CD4-positive, alpha-beta T cell treated with Interferon gamma for 1 hour (primary cell): ENCODE measurements at regions not wholly inside any gene's neighbourhood (a gene's known extent, or its start where the extent isn't known, plus 50 kb on each side); places are given as distances from the start of the nearest gene placed in this dataset.
"Not testable (repeated sequence)": the region's sequence is repeated elsewhere in the genome, so short reads cannot be mapped to it uniquely, and the experiment has no call there.

ENCODE experiments used
- DNase-seq: peaks from one replicate; pipeline ENCODE4 v3.0.0-alpha.2; 2020

DNA sequence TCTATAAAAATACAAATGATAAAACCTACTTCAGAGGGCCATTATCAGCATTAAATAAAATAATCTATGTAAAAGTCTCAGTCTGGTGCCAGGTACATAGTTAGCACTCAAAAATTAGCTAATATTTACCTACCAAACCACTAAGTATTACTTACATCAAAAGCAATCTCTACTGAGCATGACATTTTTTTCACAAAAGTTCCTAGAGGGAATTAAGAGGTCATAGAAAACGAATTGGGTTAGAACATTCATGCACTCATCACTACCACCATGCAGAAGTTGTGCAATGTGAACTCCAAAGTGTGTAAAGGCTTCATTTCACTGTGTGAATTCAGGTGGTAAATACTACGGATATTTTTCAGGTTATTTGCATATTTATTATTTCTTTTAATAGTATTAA lies 209.5 kb upstream of the FGF13 start:
- no peak for DNase-seq

DNA sequence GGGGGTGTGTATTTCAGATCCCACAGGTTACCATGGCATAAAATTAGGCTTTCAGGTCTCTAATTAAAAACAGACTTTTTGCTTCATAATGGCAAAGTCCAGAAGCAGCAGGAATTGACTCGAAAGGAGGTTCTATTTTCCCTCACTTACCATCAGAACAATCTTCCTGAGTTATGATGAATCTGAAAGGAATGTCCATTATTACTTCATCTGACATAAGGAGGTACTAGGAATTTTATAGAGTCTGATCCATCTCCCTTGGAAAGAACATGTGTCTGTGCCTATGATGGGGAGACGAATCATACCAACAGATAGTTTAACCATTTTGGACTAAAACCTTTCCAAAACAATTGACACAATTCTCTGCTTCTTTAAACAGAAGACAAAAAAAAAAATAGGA lies 206.3 kb upstream of the FGF13 start:
- no peak for DNase-seq

DNA sequence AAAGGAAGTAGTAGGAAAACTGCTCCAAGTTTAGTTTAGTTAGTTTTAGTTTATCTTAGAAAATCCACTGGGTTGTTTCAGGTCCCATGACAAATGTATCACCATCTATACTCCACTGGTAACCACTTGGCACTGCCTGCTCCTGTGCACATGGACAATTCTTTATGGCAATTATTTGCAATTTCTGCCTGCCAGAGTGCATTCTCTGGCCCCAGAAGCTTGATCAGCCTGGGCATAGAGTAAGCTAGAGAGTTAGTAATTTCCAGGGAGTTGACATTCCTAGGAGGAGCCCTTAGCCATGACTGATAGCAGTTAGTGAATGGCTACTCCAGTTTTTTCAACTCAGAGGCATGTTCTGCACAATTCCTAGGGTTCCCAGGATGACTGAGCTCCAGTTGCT lies 203.2 kb upstream of the FGF13 start:
- no peak for DNase-seq

DNA sequence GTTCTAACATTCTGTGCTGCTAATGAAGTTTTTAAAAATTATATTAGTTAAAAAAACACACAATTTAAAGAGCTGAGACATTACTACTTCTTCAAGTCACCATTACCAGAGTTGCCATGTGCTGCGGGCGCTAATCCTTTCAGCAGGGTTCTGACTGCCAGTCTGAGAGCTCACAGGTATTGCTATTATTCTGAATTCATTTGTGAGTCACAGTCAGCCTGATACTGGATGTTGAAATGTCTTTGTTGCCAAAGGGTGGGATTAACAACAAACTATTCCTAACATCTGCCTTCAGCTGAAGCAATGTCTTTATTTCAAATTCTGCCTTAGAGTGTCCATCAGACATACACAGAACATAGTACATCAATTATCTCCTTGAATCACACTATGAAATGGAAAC lies 197.1 kb upstream of the FGF13 start:
- no peak for DNase-seq

DNA sequence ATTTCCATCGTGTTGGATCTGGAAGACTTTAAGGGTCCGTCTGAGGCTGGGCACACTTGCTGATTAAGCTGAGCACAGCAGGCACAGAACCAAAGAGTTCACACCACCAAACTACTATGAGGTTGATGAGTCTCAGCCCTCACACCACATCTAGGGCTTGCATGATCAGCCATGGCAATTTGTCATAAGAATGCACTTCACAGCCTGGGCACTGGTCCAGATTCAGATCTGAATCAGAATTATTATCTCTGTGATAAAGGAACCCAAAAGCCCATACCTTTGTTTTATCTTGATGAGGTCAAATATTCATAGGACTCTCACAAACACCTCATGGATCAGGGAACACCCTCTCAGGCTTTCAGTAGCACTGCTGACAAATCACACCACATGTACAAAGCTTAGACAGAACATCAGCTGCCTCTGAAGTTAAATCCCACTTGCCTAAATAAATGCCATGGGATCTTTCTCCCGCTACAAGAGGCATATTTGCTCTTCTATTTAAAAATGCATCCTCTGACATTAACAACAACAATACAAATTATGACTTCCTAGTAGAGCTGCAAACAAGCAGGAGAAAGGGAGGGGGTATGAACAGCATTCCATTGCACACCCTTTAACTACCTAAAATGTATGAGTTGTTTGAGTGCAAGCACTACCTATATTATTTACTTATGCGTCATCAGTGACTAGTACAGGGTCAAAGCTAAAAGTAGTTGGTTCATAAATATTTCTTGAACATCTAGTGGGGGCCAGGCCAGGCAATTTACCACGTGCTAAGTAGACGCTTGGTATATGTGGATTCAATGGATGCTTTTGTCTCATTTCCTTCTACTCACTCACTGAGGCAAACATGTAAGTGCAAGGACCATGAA lies 186.3 kb upstream of the FGF13 start:
- DNase-seq, result no peak

DNA sequence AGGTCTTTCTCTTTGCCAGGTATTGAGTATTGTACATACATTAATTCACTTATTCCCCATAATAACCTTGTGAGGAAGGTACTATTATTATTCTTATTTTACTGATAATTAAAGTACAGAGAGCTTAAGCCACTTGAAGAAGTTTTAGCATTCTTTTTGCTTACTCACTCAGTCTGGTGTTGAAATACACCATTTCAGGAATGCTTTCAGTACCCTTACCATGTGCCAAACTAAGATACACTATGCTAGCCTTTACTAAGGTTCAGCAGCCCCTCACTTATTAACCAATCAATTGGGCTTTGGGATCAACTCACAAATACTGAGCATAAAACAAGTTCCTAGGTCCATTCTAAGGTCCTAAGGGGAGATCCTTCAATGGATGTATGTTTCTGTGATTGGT lies 179.0 kb upstream of the FGF13 start:
- no peak for DNase-seq

DNA sequence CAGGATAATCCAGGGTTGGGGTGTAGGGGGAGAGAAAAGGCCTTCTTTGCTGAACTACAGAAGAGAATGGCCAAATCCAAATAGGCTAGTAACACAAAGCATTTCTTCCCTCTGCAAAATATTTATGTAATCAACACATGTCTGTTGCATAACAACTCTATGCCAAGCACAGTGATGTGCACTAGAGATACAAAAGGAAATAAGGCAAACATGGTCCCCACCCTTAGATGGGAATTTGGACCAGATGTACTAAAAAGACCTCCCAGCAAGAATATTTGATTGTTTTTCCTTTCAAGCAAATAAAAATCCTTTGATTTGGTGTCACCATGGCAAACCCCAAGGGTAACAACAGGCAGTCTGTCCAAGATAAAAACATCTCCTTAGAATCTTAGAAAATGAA lies 177.6 kb upstream of the FGF13 start:
- DNase-seq, result no peak

DNA sequence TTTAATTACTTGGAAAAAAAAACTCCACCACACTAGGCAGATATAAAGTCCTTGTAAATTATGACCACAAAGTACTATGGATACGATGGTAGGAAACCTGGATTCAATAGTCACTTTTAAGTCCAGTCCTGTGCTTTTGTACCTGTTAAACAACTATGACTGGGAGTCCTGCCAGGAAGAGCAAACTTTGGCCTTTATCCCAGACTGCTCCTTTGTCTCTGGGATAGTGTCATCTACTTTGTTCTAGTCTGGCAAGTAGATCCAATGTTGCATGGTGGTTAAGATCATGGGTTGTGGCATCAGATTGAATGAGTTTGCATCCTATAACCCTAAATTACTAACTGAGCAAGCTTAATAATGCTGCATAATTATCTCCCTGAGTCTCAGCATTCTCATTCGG lies 175.3 kb upstream of the FGF13 start:
- no peak for DNase-seq

DNA sequence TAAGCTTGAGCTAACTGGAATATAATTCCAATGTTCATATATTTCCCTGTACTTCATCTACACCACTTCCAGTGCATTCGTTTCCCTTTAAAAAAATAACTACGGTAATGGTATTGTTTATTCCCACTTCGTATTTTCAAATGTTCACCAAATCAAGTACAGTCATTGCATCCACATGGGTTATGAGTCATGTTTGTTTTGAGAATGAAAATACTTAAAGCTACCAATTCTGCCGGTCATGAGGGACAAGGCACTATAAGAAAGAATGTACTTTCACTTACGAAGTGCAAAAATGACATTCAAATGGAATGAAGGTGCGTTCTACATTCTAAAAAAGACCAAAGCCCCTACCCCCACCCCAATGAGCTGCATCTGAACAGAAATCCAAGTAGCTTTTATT lies 174.4 kb upstream of the FGF13 start:
- DNase-seq, result no peak

DNA sequence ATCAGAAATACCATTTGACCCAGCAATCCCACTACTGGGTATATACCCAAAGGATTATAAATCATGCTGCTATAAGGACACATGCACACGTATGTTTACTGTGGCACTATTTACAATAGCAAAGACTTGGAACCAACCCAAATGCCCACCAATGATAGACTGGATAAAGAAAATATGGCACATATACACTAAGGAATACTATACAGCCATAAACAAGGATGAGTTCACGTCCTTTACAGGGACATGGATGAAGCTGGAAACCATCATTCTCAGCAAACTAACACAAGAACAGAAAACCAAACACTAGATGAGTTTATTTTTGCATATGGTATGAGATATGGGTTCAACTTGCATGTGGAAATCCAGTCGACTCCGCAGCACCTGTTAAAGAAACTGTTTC lies 168.8 kb upstream of the FGF13 start:
- not testable (repeated sequence) for DNase-seq

DNA sequence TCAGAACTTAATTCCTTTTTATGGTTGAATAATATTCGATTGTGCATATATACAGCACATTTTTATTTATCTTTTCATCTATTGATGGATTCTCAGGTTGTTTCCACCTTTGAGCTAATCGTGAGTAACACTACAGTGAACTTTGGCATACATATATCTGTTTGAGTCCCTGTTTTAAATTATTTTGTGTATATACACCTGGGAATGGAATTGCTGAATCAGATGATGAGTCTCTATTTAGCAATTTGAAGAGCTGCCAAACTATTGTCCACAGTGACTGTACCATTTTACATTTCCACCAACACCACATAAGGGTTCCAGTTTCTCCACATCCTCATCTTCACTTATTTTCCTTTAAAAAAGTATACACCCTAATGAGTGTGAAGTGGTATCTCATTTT lies 166.2 kb upstream of the FGF13 start:
- DNase-seq, result no peak

DNA sequence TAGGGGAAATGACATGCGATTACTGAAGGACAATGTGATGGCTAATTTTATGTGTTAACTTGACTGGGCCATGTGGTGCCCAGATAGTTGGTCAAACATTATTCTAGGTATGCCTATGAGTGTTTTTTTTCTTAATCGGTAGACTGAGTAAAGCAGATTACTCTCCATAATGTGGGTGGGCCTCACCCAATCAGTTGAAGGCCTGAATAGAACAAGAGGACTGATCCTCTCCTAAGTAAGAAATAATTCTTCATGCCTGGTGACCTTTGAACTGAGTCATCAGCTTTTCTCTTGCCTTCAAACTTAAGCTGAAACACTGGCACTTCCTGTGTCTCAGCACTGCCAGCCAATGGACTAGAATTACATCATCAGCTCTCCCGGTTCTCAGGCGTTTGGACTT lies 164.0 kb upstream of the FGF13 start:
- DNase-seq, result no peak

DNA sequence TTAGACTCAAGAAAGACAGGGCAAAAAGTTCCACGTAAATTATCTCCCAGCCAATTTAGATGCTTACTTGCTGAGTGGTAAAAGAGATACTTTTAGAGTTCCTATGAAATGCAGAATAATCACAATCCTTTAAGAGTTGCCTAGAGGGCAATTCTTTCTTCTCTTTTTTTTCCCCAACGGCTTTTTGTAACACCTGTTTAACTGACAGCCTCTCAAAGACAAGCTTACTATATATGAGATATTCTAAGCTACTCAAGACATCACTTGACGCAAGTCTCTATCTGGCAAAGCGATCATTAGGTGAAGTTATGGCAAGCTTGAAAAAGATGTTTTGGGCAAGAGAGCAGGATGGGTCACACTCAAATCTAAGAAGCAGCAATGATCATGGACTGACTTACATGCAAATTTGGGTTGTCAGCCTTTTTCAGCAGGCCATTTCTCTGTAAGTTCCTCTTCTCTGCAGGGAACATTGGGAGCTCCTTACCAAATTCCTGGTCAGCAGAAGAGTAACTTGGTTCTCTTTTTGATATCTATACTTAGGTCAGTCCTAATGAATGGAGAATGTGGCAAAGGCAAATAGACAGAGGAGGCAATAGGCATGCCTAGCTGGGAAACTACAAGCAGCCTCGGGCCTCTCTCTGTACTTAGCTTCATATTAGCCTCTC lies 162.9 kb upstream of the FGF13 start:
- no peak for DNase-seq

DNA sequence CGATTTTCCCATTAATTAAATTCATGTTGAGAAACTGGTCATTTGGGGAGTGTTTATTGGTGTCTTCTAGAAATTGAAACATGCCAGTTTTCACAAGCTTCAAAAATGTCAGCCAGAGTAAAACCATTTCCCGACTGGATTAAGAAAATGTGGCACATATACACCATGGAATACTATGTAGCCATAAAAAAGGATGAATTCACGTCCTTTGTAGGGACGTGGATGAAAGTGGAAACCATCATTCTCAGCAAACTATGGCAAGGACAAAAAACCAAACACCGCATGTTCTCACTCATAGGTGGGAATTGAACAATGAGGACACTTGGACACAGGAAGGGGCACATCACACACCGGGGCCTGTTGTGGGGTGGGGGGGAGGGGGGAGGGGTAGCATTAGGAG lies 162.1 kb upstream of the FGF13 start:
- DNase-seq, result not testable (repeated sequence)

DNA sequence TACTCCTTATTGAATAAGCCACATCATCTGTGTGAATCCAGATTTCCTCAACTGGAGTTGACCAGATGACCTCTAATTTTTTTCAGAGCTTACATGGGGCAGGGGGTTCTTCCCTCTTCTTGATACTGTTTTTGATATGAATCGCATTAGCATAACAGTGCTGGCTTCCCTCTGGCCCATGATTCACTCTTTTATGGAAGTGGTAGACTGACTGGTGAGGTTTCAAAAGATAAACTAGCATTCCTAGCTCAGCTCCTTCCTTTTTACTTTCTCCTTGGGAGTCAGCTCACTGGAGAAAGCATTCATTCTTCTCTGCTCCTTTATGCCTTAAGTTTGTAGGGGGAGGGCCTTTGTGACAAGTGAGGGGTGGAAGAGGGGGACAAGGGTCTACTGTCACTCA lies 161.0 kb upstream of the FGF13 start:
- no peak for DNase-seq

DNA sequence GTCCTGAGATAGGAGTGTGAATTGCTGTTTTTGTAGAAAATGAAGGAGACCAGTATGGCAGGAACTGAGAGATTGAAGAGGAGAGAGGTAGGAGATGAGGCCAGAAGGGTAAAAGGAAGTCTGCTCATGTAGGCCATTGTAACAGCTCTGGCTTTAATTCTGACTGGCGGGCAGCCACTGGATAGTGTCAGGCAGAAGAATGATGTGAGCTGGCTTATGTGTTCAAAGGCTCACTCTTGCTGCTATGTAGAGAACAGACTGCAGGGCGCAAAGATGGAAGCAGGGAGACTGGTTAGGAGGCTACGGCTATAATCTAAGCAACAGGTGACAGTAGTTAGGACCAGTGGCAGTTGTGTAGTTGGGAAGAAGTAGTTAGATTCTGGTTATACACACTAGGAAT lies 160.2 kb upstream of the FGF13 start:
- DNase-seq, result no peak

DNA sequence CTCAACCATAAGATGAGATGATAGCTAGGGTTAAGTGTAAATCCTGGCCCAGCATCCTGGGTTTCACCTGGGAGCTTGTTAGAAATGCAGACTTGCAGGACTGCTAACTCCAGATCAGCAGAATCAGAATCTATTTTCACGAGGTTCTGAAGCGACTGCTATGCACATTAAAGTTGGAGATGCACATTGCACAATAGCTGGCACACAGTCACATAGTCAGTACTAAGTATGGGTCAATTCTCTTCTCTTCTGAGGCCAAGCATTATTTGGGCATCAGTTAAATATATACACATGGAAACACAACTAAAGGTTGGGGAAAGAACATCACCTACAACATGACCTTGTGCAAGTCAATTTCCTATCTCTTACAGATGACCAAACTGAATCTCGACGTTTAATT lies 155.1 kb upstream of the FGF13 start:
- no peak for DNase-seq

DNA sequence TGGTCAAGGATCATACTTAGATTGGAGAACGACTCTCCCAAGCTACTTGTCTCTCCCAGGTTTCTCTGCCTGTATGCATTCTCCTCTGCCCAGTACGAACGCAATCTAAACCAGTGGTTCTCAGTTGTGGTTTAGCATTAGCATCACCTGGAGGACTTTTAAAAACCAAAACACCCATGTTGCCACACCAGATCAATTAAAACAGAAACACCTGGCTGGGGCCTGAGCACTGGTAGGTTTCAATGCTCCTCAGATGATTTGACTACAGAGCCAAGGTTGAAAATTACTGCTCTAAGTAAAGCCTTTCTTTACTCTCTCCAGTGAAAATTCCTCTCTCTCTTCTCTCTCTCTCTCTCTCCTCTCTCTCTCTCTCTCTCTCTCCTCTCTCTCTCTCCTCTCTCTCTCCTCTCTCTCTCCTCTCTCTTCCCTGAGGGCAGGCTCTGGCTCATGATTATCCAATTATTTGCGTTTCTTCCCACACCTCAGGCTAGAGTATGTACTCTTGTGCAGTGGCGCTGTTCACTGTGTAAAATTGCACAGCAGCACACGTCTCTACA lies 153.7 kb upstream of the FGF13 start:
- DNase-seq, result no peak

DNA sequence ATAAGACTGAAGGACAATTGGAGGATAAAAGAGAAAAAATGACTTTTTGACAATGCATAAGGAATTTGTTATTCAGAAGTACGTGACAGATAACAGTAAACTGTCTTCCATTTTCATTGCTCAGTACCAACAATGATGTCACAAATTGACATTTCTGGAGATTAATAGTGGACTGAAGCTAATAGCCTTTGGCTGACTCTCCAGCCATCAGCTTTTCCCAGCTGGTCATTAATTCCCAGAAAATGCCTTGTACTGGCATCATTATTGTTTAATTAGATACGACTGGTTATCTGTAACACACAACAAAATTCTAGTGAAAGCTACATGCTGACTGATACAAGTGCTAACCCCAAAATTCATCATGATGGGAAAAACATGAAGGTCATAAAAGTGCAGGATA lies 147.9 kb upstream of the FGF13 start:
- DNase-seq, result no peak

DNA sequence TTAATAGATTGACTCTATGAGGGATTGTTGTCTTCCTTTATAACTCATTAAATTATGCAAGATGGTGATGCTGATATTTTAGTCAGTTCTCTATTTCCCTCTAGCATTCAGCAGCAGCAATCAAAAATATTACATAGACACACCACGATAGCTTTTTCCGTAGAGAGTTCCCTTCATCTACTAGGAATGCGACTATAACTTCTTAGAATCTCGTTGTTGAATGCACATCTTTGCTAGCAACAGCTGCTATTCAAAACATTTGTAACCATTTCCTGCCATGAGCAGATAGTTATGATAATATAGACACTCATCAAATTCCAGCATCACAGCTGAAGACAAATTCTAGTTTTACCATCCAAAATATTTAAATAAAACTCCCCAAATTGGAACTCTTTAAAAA lies 147.4 kb upstream of the FGF13 start:
- no peak for DNase-seq

DNA sequence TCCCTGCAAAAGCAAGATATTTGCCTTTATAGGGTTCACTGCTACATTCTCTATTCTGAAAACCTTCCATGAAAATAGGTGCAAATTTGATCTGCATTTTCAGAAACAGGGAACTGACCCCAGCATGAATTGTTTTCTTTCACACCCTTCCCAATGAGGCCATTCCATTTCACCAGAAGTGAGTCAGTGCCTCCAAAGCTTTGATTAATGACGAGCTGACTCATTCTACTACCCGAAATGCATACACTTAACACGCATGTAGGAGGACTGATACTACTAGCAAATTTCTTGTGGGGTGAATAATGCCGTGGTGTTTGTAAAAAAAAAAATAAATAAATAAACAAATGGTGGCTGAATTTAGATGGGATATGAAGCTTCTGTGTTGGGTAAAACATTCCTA lies 146.9 kb upstream of the FGF13 start:
- DNase-seq, result no peak

DNA sequence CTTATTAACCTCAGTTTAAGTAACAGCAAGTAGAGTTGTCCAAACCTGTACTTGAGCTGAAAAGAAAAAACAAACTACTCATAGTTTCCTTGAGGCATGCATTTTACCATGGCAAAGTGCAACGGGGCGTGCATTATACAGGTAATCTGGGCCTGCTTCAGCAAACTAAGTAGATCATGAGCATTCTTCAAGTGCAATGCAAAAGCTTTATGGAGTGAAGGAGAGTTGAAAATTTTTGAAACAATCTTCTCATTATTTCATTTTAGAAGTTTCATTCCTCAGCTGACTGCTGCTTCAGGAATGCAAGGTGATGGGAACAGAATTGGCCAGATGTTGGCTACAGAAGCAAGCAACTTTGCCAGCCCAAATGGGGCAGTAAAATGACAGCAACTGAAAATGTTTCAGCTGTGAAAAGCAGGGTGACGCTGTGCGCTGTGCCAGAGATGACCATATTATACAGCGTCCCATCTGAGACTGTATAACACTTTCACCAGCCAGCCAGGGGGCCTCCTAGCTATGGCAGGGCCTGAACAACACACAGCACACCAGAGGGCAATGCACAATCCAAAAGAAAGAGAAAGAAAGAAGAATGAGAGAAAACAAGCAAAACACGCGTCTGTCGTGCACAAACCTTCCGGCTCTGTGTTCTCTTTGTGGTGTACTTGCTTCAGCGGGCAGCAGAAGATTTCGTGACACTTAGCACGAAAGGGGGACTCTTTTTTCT lies 145.5 kb upstream of the FGF13 start:
- DNase-seq, result no peak

DNA sequence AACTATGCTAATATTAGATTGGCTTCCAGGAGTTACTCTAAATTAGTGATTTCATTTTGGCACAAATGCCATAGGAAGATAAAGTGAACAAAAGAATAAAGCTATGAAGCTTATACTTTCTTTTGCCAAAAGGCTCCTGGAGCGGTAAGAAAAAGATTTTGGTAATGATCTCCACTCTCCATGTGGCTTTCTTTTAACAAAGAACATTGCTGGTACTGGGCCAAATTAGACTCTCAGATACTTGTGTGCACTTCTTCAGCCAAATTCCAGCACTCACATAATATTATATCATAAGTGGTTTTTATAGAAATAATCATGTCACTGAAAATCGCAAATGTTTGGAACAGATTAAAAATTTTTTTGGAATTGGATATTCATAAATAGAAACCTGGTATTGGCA lies 142.4 kb upstream of the FGF13 start:
- no peak for DNase-seq

DNA sequence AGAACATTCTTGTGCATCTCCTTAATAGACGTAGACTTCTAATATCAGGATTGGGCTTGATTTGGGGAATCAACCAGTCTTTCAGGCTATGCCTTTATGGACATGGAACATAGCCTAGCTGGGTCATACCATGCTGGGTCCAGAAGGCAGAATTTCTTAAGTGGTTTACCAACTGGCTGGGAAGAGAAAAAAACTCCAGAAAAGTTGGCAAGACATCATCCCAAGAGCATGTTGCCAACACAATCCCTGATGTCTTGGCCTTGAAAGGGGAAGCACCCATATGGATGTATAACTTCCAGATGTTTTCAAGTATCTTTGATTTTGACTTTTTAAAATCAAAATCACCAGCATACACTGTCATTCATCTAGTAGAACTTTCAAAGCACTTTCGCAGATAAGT lies 138.0 kb upstream of the FGF13 start:
- DNase-seq, result no peak
